ENCODE measurements at regions not wholly inside any gene's neighbourhood (a gene's known extent, or its start where the extent isn't known, plus 50 kb on each side); places are given as distances from the start of the nearest gene placed in this dataset.

DNA sequence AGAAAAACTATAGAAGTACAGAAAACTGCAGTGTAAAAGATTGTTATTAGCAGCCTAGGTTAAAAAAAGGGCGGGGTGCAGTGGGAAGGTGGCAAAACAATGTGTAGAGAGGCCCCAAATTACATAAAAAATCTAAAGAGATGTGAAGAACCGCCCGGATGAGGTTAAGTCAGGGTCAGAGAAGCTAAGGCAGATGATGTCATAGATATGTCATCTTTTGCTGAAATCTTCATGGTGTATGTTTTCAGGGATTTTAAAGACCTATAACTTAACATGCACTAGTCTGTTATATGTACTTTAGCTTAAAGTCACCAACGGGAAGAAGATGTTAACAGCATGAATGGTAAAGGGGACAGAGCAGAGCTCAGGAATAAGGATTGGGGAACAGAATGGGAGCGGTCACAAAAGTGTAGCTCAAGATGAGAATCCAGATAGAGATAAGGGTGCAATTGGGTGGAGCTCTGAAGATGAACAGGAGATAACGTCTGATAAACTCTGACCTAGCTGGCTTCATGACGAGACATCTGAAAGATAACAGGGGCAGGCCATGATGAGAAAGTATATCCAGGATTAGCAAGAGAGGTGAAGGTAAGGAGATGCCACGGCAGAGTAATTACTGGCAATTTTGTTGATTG lies 83.4 kb downstream of the TFAP2A start:
- dilution Hi-C loops (cut with HindIII; ENCODE audit: low sequenced_read_pairs, unreplicated experiment): no loop called here
- Histone ChIP-seq H3K23ac (ENCODE audit: low read depth, low read length) (no peak overlapping the region), H2AFZ (replicated peaks; ENCODE audit: low read length, poor library complexity) (no peak overlapping the region), H3K14ac (replicated peaks; ENCODE audit: low read depth, low read length) (no peak overlapping the region), H3K4me3 (ENCODE audit: insufficient read depth, low read depth, low read length) (no peak overlapping the region), H4K20me1 (ENCODE audit: insufficient read depth, low read length) (no peaks in the 10 kb centered on the region), H2AK9ac (replicated peaks; ENCODE audit: low read depth, low read length, poor library complexity) (no peak overlapping the region), H2BK5ac (ENCODE audit: low read depth, low read length, poor library complexity, severe bottlenecking) (no peak overlapping the region), H3K27ac (ENCODE audit: insufficient read depth, low read length) (no peak overlapping the region), H3K9me1 (ENCODE audit: insufficient read depth, low read length) (no peaks in the 10 kb centered on the region), H2BK15ac (ENCODE audit: low read depth, low read length) (no peak overlapping the region), H3K18ac (ENCODE audit: low read depth, low read length) (no peak overlapping the region), H3K36me3 (ENCODE audit: control insufficient read depth, insufficient read depth, low read length) (no peaks in the 10 kb centered on the region), H4K91ac (ENCODE audit: insufficient read depth, low read depth, low read length) (no peak overlapping the region), H3K4me1 (ENCODE audit: control insufficient read depth, insufficient read depth, low read length) (no peaks in the 10 kb centered on the region), H4K8ac (ENCODE audit: low read depth in 2 of 2, low read length in 2 of 2) (no peak overlapping the region), H4K5ac (ENCODE audit: low read depth, low read length) (no peak overlapping the region), H2AK5ac (ENCODE audit: low read depth, low read length) (no peak overlapping the region), H3K9ac (ENCODE audit: low read depth, low read length) (no peak overlapping the region), H2BK120ac (ENCODE audit: low read depth, low read length) (no peak overlapping the region), H3K4ac (ENCODE audit: low read depth, low read length) (no peak overlapping the region), H2BK20ac (ENCODE audit: low read depth, low read length) (no peak overlapping the region), H3K56ac (ENCODE audit: extremely low read depth, insufficient read depth, low read length) (no peak overlapping the region), H3K9me3 (ENCODE audit: control insufficient read depth, insufficient read depth, low read length) (peaks cover 8% of the 10 kb centered on the region), H3K79me1 (ENCODE audit: low read depth in 1 of 2, low read length in 2 of 2) (no peaks in the 10 kb centered on the region), H3K4me2 (ENCODE audit: low read depth, low read length) (no peak overlapping the region), H3K27me3 (ENCODE audit: control insufficient read depth, insufficient read depth, low read length) (no peaks in the 10 kb centered on the region)
- intact Hi-C loops (cut with micrococcal nuclease): no loop called here
- in situ Hi-C loops (cut with MboI; ENCODE audit: low sequenced_read_pairs): no loop called here
- ChIA-PET CTCF (interaction anchor here (0.9 kb wide), 1 partner anchor 12 kb away, joined by 3 read pairs; no protein-coding TSS in a partner anchor), POLR2A (ENCODE audit: unreplicated experiment) (no interaction called here)
- no TSS peak for BruUV-seq (replicated peaks)
- DNase-seq: no peak
- ATAC-seq (ENCODE audit: low read depth): no peak
- WGBS, 2 experiments (ENCODE audit: extremely low coverage in 2 of 2, insufficient read length in 1 of 2): 27% methylated on average over 2 of the region's 8 CpGs; no CpG with 5 or more reads in 1 of the 2 experiments
- TF ChIP-seq USF2 (IDR thresholded peaks at IDR 0.05; ENCODE audit: low read depth, low read length): no peak
- no peak for TF ChIP-seq ELK1 (IDR thresholded peaks at IDR 0.05; ENCODE audit: borderline replicate concordance, low read depth, low read length)
- TF ChIP-seq CTCF (conservative IDR thresholded peaks at IDR 0.05; ENCODE audit: low read depth, low read length): no peak
- no peak for TF ChIP-seq BHLHE40 (IDR thresholded peaks at IDR 0.05; ENCODE audit: low read depth, low read length)
- TF ChIP-seq RAD21 (IDR thresholded peaks at IDR 0.05; ENCODE audit: low read length): no peak
- no peak for TF ChIP-seq NFE2L2 (IDR thresholded peaks at IDR 0.05; ENCODE audit: low read depth, low read length)
- TF ChIP-seq FOS (IDR thresholded peaks at IDR 0.05; ENCODE audit: low read depth, low read length): no peak
